ENCODE measurements at regions not wholly inside any gene's neighbourhood (a gene's known extent, or its start where the extent isn't known, plus 50 kb on each side); places are given as distances from the start of the nearest gene placed in this dataset.

DNA sequence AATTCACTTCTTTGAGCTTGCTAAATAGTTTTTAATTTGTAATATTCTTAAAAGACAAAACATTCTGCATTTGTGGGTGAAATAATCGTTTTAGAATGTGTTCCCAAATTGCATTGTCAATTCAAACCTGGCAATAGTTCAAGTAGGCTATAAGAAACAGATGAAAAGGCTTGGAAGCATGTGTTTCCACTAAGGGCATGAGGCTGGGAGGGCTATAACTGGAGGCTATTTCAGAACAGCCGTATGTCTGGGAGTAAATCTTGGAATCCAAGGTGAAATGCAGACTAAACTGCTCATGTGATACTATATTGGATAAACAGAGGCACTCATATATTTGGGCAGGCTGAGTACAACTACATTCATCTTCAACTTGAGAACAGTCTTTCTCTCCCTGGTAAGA is 117.4 kb upstream of the GRPR start:
- H3K36me3 Mint-ChIP-seq (ENCODE audit: low read depth), result no peaks in the 10 kb centered on the region
- peaks cover 2% of the 10 kb centered on the region for H3K27me3 Mint-ChIP-seq
- H3K4me3 Mint-ChIP-seq, result no peak overlapping the region
- ATAC-seq (no peak), DNase-seq (no peak)
- intact Hi-C loops (cut with micrococcal nuclease), result no loop called here
- ChIA-PET POLR2A (no interaction called here), CTCF (no interaction called here)
- no peak overlapping the region for H3K27ac Mint-ChIP-seq
- no peaks in the 10 kb centered on the region for H3K9me3 Mint-ChIP-seq
- no peaks in the 10 kb centered on the region for H3K4me1 Mint-ChIP-seq (ENCODE audit: low read depth)
- TF ChIP-seq, protein P1, sequence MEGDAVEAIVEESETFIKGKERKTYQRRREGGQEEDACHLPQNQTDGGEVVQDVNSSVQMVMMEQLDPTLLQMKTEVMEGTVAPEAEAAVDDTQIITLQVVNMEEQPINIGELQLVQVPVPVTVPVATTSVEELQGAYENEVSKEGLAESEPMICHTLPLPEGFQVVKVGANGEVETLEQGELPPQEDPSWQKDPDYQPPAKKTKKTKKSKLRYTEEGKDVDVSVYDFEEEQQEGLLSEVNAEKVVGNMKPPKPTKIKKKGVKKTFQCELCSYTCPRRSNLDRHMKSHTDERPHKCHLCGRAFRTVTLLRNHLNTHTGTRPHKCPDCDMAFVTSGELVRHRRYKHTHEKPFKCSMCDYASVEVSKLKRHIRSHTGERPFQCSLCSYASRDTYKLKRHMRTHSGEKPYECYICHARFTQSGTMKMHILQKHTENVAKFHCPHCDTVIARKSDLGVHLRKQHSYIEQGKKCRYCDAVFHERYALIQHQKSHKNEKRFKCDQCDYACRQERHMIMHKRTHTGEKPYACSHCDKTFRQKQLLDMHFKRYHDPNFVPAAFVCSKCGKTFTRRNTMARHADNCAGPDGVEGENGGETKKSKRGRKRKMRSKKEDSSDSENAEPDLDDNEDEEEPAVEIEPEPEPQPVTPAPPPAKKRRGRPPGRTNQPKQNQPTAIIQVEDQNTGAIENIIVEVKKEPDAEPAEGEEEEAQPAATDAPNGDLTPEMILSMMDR (IDR thresholded peaks at IDR 0.05), result no peak

DNA sequence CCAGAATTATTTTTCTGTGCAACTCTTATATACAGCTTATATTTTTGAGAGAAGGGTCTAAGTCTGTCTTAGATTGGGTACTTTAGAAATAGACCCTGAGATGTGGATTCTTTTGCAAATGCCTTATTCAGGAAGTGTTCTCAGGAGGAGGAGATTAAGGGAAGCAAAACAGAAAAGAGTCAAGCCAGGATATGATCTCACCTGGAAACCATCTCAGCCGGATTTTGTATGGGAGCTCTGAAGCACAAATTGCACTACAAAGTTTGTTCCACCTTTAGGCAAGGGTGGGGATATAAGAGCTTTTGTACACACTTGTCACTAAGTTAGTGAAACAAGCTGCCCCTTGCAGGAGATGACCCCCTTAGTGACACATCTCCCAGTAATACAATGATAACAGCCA is 121.2 kb upstream of the GRPR start:
- TF ChIP-seq, protein P1 (IDR thresholded peaks at IDR 0.05), result no peak
- ChIA-PET POLR2A (no interaction called here), CTCF (no interaction called here)
- H3K4me1 Mint-ChIP-seq (ENCODE audit: low read depth), result no peaks in the 10 kb centered on the region
- DNase-seq (no peak), ATAC-seq (no peak)
- H3K36me3 Mint-ChIP-seq (ENCODE audit: low read depth), result no peaks in the 10 kb centered on the region
- no peak overlapping the region for H3K4me3 Mint-ChIP-seq
- peaks cover 2% of the 10 kb centered on the region for H3K27me3 Mint-ChIP-seq
- intact Hi-C loops (cut with micrococcal nuclease), result no loop called here
- no peaks in the 10 kb centered on the region for H3K9me3 Mint-ChIP-seq
- H3K27ac Mint-ChIP-seq, result no peak overlapping the region

DNA sequence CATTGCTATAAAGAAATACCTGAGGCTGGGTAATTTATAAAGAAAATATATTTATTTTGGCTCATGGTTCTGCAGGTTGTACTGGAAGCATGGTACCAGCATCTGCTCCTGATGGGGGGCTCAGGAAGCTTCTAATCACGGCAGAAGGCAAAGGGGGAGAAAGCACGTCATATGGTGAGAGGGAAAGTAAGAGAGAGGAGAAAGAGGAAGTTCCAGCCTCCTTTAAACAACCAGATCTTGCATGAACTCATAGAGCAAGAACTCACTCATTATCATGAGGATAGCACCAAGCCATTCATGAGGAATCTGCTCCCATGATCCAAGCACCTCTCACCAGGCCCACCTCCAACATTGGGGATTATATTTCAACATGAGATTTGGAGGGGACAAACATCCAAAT is 125.0 kb upstream of the GRPR start:
- ChIA-PET CTCF (no interaction called here), POLR2A (no interaction called here)
- DNase-seq, result no peak
- Mint-ChIP-seq H3K27ac (no peak overlapping the region), H3K4me1 (ENCODE audit: low read depth) (no peaks in the 10 kb centered on the region), H3K9me3 (no peaks in the 10 kb centered on the region), H3K36me3 (ENCODE audit: low read depth) (no peaks in the 10 kb centered on the region), H3K4me3 (no peak overlapping the region), H3K27me3 (peaks cover 8% of the 10 kb centered on the region)
- intact Hi-C loops (cut with micrococcal nuclease), result no loop called here
- TF ChIP-seq, protein P1 (IDR thresholded peaks at IDR 0.05), result no peak
- ATAC-seq, result no peak

DNA sequence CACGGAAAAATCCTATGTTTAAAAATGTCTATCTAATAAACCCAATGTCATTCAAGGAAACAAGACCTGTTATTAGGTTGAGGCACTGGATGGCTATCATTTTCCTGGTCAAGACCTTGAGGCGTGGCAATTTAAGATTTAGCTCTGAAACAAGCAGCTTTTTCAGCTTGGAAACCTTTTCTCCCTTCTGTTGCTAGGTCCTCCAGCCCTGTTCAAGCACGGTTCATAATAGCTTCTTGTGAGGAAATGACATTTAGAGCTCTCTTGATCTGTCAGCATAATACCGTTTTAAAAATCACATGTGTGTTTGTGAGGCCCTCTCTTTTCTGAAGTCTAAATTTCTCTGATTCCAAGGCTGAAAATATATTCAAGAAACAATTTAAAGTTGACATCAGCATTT is 133.6 kb upstream of the GRPR start:
- DNase-seq (no peak), ATAC-seq (no peak)
- no peak overlapping the region for H3K4me3 Mint-ChIP-seq
- H3K27ac Mint-ChIP-seq, result no peak overlapping the region
- CTCF ChIA-PET, result no interaction called here
- peaks cover 5% of the 10 kb centered on the region for H3K9me3 Mint-ChIP-seq
- intact Hi-C loops (cut with micrococcal nuclease), result no loop called here
- H3K27me3 Mint-ChIP-seq, result peaks cover 12% of the 10 kb centered on the region
- TF ChIP-seq, protein P1 (IDR thresholded peaks at IDR 0.05), result no peak
- POLR2A ChIA-PET, result no interaction called here
- H3K4me1 Mint-ChIP-seq (ENCODE audit: low read depth), result peaks cover 7% of the 10 kb centered on the region
- no peaks in the 10 kb centered on the region for H3K36me3 Mint-ChIP-seq (ENCODE audit: low read depth)

DNA sequence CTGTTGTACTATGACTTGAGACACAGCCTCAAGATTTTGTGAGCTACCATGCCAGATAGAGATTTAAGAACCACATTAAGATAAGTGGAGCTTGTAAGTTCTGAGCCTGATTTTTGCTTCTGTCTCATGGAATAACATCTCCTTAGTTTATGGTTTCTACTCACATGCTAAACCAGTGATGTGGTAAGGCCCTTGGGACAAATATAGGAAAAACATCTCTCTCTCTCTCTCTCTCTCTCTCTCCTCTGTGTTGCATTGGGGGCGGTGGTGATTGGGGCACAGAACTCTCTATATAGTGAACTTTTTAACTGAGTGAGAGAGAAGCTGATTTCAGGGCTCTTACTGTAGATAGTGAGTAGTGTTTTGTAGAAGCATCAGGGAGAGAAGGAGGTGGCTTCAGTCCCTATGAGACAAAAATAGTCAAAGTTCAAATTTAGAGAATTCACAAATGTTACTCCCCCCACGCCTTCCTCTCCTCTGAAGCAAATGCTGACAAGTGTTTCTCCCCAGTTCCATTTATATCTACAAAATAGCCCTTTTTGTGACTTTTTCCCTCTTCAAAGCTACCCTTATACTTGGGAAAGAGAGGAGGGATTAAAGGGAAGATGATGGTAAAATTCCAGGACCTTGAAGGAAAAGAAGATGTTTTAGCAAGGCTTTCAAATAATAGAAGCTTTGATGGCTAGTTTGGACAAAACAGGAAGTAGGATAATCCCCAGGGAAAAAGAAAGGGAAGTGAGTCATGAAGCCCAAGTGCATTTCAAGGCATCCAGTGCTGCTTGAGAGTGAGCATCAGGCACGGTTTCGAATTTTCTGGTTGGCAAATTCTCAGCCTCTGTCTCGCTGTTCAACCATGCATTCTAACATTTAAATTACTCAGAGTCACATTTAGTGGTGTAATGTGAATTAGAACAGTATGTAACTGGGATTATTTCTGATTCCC is 134.3 kb upstream of the AP1S2 start:
- peaks cover 5% of the 10 kb centered on the region for H3K9me3 Mint-ChIP-seq
- H3K36me3 Mint-ChIP-seq (ENCODE audit: low read depth), result no peaks in the 10 kb centered on the region
- TF ChIP-seq, protein P1 (IDR thresholded peaks at IDR 0.05), result no peak
- peaks cover 7% of the 10 kb centered on the region for H3K4me1 Mint-ChIP-seq (ENCODE audit: low read depth)
- H3K4me3 Mint-ChIP-seq, result no peak overlapping the region
- POLR2A ChIA-PET, result no interaction called here
- DNase-seq, result no peak
- intact Hi-C loops (cut with micrococcal nuclease), result no loop called here
- no peak for ATAC-seq
- H3K27ac Mint-ChIP-seq, result no peak overlapping the region
- CTCF ChIA-PET, result no interaction called here
- H3K27me3 Mint-ChIP-seq, result peaks cover 11% of the 10 kb centered on the region
